NK-92 (cell line): ENCODE measurements at regions not wholly inside any gene's neighbourhood (a gene's known extent, or its start where the extent isn't known, plus 50 kb on each side); places are given as distances from the start of the nearest gene placed in this dataset.

Experiments
- DNase-seq: peaks from one replicate; lab custom pipeline; 2025; ENCODE audit not compliant: unreplicated experiment; lab: John Stamatoyannopoulos, UW

DNA sequence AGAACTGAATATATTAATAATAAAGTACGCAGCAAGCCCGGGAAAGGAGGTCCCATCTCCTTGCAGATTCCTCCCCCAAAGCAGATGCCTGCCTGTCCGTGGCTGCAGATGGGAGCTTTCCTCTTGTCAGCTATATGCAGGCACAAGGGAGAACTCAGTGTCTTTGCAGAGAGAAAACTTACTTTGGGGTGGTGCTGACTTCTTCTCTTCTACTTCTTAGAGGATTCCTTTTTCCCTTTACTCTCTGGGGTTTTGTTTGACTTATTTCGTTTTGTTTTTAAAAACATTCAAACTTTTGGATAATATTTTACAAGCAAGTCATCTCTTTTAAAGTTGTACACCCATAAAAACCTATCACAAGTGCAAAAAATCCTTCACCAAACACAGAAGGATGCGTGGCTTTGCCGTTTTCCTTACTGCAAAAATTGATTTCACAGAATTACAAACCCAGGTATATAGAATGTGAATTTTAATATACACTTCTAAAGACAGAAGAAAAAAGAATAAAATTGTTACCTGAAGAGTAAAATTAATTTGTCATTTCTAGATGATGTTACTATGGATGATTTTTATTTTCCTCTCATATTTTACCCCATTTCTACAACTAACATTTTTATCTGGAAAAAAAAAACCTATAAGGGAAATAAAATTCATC, 65.3 kb upstream of the IGF1R start:
- no peak for DNase-seq

- no peak for DNase-seq
Observed at GRCh38 chr15:98583771-98584430, 64.4 kb upstream of the IGF1R start.

- no peak for DNase-seq
Observed at GRCh38 chr15:98586066-98586465, 62.3 kb upstream of the IGF1R start.

GRCh38 chr15:98592136-98592535, 56.2 kb upstream of the IGF1R start:
- no peak for DNase-seq

DNA sequence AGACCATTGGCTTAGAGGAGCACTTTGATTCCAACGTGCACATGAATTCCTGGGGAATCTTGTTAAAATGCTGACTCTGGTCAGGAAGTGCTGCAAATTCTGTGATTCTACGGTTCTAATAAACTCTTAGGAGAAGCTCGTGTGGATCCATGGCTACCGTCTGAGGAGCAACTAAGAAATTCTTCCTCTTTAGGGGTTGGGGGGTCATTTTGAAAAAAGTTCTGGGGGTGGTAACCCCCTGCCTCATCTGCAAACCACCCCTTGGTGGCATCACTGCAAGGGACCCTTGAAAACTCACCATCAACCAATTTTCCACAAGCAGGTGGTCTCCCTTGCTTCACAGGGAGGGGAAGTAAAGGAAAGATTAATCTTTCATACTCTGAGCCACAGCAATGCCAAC, 52.2 kb upstream of the IGF1R start:
- DNase-seq: no peak

GRCh38 chr15:98596885-98597392, 51.4 kb upstream of the IGF1R start:
- no peak for DNase-seq

DNA sequence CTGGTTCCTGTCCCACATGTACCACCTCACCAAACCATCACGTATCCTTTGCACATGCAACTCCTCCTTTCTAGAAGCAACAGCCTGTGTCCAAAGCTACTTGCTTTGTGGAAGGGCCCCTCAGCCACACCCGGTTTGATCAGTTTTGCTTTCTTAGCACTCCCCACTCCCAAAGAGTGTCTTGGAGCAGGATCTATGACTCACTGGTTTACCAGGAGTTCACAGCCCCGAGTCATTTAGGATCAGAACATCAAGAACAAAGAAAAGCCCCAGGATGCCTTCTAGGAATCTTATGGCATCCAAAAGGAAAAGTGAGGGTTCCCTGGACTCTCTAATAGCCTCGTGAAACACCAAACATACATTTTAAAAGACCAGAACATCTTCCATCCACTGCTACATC, 50.7 kb upstream of the IGF1R start:
- no peak for DNase-seq
